ENCODE measurements at regions not wholly inside any gene's neighbourhood (a gene's known extent, or its start where the extent isn't known, plus 50 kb on each side); places are given as distances from the start of the nearest gene placed in this dataset.

GRCh38 chr5:15220642-15221173 lies 279.3 kb upstream of the FBXL7 start:
- no peak for DNase-seq (ENCODE audit: low read depth in 4 of 4, low spot score in 3 of 4)

DNA sequence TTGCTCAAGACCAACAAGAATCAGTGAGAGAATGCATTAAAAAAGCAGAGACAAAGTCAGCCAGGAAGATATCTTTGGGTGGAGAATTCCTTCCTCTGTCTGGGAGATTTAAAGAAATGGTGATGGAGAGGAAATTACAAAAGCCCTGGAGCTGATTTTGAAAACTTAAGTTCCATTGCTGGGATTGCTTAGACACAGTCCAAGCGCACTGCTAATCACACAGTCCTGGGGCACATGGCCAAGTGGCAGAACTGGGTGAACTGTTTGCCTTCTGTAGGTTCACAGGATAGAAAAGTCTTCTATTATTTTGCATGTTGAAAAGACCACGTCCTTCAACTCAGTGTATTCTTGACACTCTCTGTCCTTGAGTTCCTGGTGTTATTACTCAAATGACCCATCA lies 284.9 kb upstream of the FBXL7 start:
- DNase-seq (ENCODE audit: low read depth in 4 of 4, low spot score in 3 of 4), result no peak

- DNase-seq (ENCODE audit: low read depth in 4 of 4, low spot score in 3 of 4), result no peak
These were observed 286.0 kb upstream of the FBXL7 start for GRCh38 chr5:15214010-15214409.

- no peak for DNase-seq (ENCODE audit: low read depth in 4 of 4, low spot score in 3 of 4)
These were observed 290.8 kb upstream of the FBXL7 start for GRCh38 chr5:15209053-15209762.

- DNase-seq (ENCODE audit: low read depth in 4 of 4, low spot score in 3 of 4), result no peak
These were observed 293.8 kb upstream of the FBXL7 start for GRCh38 chr5:15206133-15206532.

DNA sequence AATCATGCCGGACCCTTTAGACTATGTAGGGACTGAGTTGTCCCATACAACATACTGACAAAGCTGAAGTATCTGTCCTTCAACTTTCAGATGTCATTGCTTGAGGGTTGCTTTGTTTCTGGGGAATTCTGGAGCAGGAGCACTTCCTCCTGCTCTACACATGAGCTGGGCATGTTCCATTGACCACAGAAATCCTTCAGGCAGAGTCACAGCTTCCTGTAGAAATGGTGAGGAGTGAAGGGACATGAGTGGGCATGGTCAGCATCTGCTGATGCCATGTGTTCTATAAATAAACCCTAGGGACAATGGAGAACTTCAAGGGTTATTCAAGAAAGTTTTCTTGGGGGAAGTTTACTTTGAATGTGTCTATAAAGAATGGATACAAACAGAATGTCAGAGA lies 296.6 kb upstream of the FBXL7 start:
- DNase-seq (ENCODE audit: low read depth in 4 of 4, low spot score in 3 of 4), result no peak

- no peak for DNase-seq (ENCODE audit: low read depth in 4 of 4, low spot score in 3 of 4)
These were observed 309.0 kb upstream of the FBXL7 start for GRCh38 chr5:15191012-15191411.

DNA sequence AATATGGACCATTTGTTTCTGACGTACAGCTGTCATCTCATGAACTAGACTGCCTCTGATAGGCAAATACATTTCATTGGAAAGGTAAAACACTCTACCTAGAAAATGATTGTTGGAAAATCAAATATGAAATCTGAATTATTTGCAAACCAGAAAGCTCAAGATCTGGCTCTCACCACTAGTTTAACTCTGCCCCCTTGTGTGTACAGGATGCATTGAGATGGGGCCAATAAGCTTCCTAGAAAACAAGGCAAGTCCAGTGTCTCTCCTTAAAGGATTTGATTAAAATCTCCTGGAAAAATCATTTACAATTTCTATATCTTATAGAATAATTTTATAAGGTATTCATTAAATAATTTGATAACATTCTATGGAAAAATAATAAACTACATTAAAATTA lies 311.9 kb upstream of the ANKH start:
- no peak for DNase-seq (ENCODE audit: low read depth in 4 of 4, low spot score in 3 of 4)

DNA sequence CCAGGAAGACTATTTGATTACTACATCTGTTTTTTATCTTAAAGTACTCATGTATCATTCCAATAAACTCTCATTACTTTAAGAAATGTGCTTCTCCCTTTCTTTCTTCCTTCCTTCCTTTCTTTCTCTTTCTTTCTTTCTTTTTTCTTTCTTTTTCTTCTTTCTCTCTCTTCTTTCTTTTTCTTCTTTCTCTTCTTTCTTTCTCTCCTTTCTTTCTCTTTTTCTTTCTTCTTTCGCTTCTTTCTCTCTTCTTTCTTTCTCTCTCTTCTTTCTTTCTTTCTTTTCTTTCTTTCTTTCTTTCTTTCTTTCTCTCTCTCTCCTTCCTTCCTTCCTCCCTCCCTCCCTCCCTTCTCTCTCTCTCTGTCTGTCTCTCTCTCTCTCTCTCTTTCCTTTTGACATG lies 298.6 kb upstream of the ANKH start:
- no peak for DNase-seq (ENCODE audit: low read depth in 4 of 4, low spot score in 3 of 4)

GRCh38 chr5:15168358-15168757 lies 296.8 kb upstream of the ANKH start:
- no peak for DNase-seq (ENCODE audit: low read depth in 4 of 4, low spot score in 3 of 4)

DNA sequence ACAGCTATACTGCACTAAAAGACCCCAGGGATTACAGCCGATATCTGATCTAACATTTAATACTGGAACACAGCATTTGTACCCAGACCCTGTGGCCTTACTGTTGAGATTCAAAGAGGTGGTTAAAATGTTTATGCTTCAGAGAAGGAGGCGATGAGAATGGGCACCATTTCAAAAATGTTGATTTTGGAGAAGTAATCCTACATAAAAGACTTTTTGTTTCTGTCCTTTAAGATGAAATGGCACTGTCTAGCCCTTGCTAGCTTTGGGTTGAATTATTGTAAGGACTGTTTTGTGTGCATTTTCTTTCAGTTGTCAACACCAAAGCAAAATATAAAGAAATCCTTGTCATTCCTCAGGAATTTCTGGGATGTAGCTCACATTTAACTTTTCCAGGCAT lies 288.5 kb upstream of the ANKH start:
- DNase-seq (ENCODE audit: low read depth in 4 of 4, low spot score in 3 of 4), result no peak

- no peak for DNase-seq (ENCODE audit: low read depth in 4 of 4, low spot score in 3 of 4)
These were observed 288.0 kb upstream of the ANKH start for GRCh38 chr5:15159606-15160005.

DNA sequence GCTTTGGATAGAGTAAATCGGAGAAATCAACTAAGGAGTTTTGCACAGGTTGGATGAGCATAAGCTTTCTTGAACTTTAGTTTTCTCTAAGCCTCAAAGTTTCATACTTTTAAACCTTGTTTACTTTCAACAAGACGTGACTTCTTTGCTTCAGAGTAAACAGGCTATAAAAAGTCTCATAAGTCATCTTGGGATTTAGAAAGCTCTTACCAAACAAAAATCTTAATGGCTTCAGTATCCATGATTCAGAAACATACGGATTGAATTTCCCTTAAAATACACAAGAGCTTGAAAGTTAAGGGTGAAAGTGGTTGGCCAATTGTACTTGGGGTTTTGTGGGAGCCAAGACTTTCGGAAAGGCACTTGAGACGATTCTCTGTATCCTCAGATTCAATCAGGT lies 270.9 kb upstream of the ANKH start:
- DNase-seq (ENCODE audit: low read depth in 4 of 4, low spot score in 3 of 4), result no peak

DNA sequence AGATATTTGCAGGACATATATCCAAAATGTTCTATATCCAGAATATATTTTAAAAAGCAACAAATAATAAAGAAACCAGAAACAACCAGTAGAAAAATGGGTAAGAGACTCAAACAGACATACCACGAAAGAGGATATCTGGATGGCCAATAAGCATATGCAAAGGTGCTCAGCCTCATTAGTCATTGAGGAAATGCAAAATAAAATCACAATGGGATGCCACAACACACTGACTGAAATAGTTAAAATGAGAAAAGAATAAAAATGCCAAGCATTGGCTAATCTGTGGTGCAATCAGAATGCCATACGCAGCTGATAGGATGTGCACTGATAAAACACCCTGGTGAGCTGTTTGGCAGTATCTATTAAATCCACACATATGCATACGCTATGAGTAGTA lies 265.8 kb upstream of the ANKH start:
- DNase-seq (ENCODE audit: low read depth in 4 of 4, low spot score in 3 of 4), result no peak

- no peak for DNase-seq (ENCODE audit: low read depth in 4 of 4, low spot score in 3 of 4)
These were observed 264.1 kb upstream of the ANKH start for GRCh38 chr5:15135661-15136060.

DNA sequence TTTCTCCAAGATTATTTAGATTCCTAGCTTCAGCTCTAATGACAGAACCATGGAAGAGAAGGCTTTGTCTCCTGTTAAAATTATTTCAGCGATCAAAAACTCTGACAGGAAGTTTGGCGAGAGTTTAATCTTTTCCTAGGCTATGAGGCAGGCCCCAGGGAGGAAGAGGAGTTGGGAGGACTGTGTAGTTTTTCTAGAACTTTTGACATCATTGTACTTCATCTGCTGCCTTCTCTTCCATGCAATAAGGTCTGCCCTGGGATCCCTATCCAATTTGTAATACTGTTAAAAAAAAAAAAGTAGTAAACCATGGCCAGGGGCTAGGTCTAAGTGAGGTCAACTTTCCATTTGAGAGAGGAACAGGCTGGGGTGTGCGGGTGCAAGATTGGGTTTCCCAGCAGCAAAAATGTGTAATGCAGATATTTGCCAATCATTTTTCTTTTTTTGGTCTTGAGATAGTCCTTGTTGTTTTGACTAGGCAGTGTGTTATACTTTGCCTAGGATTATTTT lies 261.9 kb upstream of the ANKH start:
- DNase-seq (ENCODE audit: low read depth in 4 of 4, low spot score in 3 of 4), result no peak

GRCh38 chr5:15132816-15133405 lies 261.3 kb upstream of the ANKH start:
- no peak for DNase-seq (ENCODE audit: low read depth in 4 of 4, low spot score in 3 of 4)

DNA sequence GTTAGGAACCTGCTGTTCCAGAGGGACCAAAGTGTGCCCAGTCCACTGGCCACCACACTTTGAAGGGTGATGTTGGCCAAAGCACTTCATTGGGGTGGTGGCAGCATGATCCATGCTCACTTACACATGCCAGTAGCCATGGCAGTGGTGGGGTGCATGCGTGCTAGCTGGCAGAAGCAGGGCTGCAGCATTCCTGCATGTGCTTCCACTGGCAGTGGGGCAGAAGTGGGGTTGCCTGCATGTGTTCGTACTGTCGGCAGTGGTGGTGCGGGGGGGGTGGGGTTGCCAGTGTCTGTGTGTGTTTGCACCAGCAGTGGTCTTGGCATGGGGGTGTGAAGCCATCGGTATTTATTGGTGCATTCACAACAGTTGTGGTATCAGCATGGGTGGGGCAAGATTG lies 260.3 kb upstream of the ANKH start:
- no peak for DNase-seq (ENCODE audit: low read depth in 4 of 4, low spot score in 3 of 4)

DNA sequence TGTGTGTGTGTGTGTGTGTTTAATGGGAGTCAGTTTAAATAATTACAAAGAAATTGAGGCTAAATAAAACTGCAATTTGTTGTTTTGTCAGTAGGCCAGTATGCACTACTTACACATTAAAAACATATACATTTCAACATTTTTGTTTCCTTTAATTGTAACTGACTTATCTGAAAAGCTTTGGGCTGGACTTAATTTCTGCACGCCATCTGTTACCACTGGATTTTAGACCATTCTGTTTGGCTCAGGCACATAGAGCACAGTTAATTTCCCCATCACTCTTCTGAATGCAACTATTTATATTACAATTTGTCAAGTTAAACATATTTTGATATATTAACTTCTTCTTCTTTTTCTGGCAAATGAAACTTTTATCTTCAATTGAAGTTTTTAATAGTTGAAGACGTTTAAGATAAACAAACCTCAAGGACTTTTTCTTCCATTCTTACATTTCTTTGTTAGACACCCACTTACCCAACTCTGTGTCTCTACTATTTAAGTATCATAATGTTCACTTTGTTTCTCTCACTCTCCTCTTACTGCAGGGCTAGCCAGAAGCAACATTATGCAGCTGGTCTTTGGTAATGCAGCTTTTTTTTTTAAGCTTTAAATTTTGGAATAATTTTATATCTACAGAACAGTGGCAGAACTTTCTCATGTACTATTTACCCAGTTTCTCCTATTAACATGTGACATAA lies 253.4 kb upstream of the ANKH start:
- no peak for DNase-seq (ENCODE audit: low read depth in 4 of 4, low spot score in 3 of 4)

- DNase-seq (ENCODE audit: low read depth in 4 of 4, low spot score in 3 of 4), result no peak
These were observed 252.9 kb upstream of the ANKH start for GRCh38 chr5:15124461-15124860.

DNA sequence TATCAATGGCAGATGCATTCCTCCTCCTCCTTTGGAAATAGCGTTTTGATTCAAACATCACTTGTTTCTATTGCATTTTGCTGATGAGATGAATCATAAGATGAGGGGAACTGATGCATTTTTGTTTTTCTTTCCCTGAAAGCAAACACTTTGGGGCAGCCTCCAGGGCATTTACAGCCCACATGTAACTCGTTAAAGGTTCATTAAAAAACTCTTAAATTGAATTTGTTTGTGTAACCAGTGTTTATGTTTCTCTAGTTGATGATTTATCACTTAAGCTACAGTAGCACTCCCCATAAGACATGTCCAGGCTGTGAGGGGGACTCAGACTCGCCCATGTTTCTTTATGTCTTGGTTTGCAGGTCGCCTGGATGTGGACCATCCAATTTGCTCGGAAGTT lies 246.1 kb upstream of the ANKH start:
- no peak for DNase-seq (ENCODE audit: low read depth in 4 of 4, low spot score in 3 of 4)

DNA sequence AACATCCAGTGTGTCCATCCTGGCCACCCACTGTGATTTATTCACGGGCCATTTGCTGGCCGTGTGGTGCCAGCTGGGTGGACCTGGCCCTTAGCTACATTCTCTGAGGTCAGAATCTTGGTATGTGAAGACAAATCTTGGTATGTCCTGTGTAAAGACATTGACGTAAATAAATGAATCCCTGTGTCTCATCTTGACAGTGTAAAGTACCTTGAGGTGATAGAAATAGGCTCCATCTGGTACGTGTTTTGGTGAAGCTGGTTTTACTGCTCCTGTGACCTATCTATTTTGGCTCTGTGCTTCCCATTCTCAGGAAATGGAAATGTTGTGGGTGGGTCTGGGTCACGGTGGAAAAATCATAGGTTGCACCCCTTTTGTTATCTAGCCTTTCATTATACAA lies 245.4 kb upstream of the ANKH start:
- DNase-seq (ENCODE audit: low read depth in 4 of 4, low spot score in 3 of 4), result no peak
